GM23338 (cell line): ENCODE measurements at regions not wholly inside any gene's neighbourhood (a gene's known extent, or its start where the extent isn't known, plus 50 kb on each side); places are given as distances from the start of the nearest gene placed in this dataset.

Source experiments
- ATAC-seq: fragments of 200-7000 bp; cut with Tn5 transposase; 3 replicates; pipeline ENCODE4 v1.9.1; 2020
- DNase-seq: peaks from one replicate; pipeline ENCODE4 v3.0.0-alpha.2; 2015; ENCODE audit warnings: low spot score
- H2AFZ ChIP-seq: fragments of 200-600 bp; sonication (generic); 2 replicates; pipeline ENCODE4 v1.8.0; 2016; ENCODE audit warnings: antibody characterized with exemption, mild to moderate bottlenecking, moderate library complexity
- H3F3A ChIP-seq: fragments of 200-600 bp; sonication (generic); replicated peaks from 2 replicates; pipeline ENCODE4 v1.8.0; 2017; ENCODE audit warnings: antibody characterized with exemption, mixed run types, low read depth
- H3K27ac ChIP-seq: fragments of 200-600 bp; sonication (generic); 2 replicates; pipeline ENCODE4 v1.6.1; 2016; ENCODE audit warnings: low read depth
- H3K27me3 ChIP-seq: fragments of 200-600 bp; sonication (generic); 2 replicates; pipeline ENCODE4 v1.8.0; 2016; ENCODE audit warnings: mild to moderate bottlenecking, mixed run types, moderate library complexity; ENCODE audit not compliant: insufficient read depth
- H3K36me3 ChIP-seq: fragments of 200-600 bp; sonication (generic); 2 replicates; pipeline ENCODE4 v1.8.0; 2016; ENCODE audit warnings: mild to moderate bottlenecking; ENCODE audit not compliant: insufficient read depth
- H3K4me1 ChIP-seq: fragments of 200-600 bp; sonication (generic); 2 replicates; pipeline ENCODE4 v1.8.0; 2016; ENCODE audit warnings: mild to moderate bottlenecking, moderate library complexity; ENCODE audit not compliant: insufficient read depth
- H3K4me2 ChIP-seq: fragments of 200-600 bp; sonication (generic); 2 replicates; pipeline ENCODE4 v1.7.1; 2017; ENCODE audit warnings: mixed run types
- H3K4me3 ChIP-seq: fragments of 200-600 bp; sonication (generic); 2 replicates; pipeline ENCODE4 v1.6.1; 2016; ENCODE audit warnings: mixed run types
- H3K79me2 ChIP-seq: fragments of 200-600 bp; sonication (generic); replicated peaks from 2 replicates; pipeline ENCODE4 v1.8.0; 2017; ENCODE audit warnings: mild to moderate bottlenecking; ENCODE audit not compliant: insufficient read depth
- H3K9me2 ChIP-seq: fragments of 200-600 bp; sonication (generic); 2 replicates; pipeline ENCODE4 v1.8.0; 2017; ENCODE audit not compliant: insufficient read depth
- H4K20me1 ChIP-seq: fragments of 200-600 bp; sonication (generic); replicated peaks from 2 replicates; pipeline ENCODE4 v1.8.0; 2017; ENCODE audit warnings: mild to moderate bottlenecking; ENCODE audit not compliant: insufficient read depth
- H3K27ac Mint-ChIP-seq: 2 replicates; pipeline ENCODE4 v1.8.0; 2020; ENCODE audit warnings: inconsistent platforms, mild to moderate bottlenecking, moderate library complexity, mixed read lengths
- H3K27me3 Mint-ChIP-seq: 3 replicates; pipeline ENCODE4 v1.8.0; 2022; ENCODE audit warnings: low read depth, mild to moderate bottlenecking, moderate library complexity, mixed read lengths, inconsistent platforms; ENCODE audit not compliant: insufficient read depth, poor library complexity
- H3K36me3 Mint-ChIP-seq: 3 replicates; pipeline ENCODE4 v1.8.0; 2021; ENCODE audit warnings: low read depth, mild to moderate bottlenecking, inconsistent platforms, moderate library complexity, mixed read lengths
- H3K4me1 Mint-ChIP-seq: 3 replicates; pipeline ENCODE4 v1.8.0; 2020; ENCODE audit warnings: mild to moderate bottlenecking, inconsistent platforms, mixed read lengths
- H3K4me3 Mint-ChIP-seq: 3 replicates; pipeline ENCODE4 v1.8.0; 2021; ENCODE audit warnings: moderate library complexity, mild to moderate bottlenecking, inconsistent platforms, mixed read lengths
- H3K9me3 Mint-ChIP-seq: 3 replicates; pipeline ENCODE4 v1.8.0; 2020; ENCODE audit warnings: moderate library complexity, mild to moderate bottlenecking, inconsistent platforms, mixed read lengths
- CREB1 ChIP-seq: fragments of 250-450 bp; sonication (Bioruptor Pico); IDR thresholded peaks from 2 replicates; pipeline ENCODE4 v1.5.0; 2020; ENCODE audit warnings: low read depth, mild to moderate bottlenecking, moderate library complexity
- CTCF ChIP-seq, 2 experiments: fragments of 200-600 bp in 1 of 2; sonication (generic) in 1 of 2; conservative IDR thresholded peaks; 2 replicates each; pipeline versions ENCODE4 v1.5.1 to v1.6.1; 2016 to 2017; ENCODE audit warnings: antibody characterized with exemption in 2 of 2, low read depth in 2 of 2, mild to moderate bottlenecking in 2 of 2, moderate library complexity in 1 of 2
- ETS1 ChIP-seq: IDR thresholded peaks from 2 replicates; pipeline ENCODE4 v1.6.1; 2016; ENCODE audit warnings: antibody characterized with exemption
- EZH2 ChIP-seq: fragments of 200-600 bp; sonication (generic); IDR thresholded peaks from one replicate; pipeline ENCODE4 v1.8.0; 2017; ENCODE audit warnings: antibody characterized with exemption, mild to moderate bottlenecking, low read depth; ENCODE audit not compliant: unreplicated experiment
- EZH2phosphoT487 ChIP-seq: fragments of 200-600 bp; sonication (generic); IDR thresholded peaks from one replicate; pipeline ENCODE4 v1.8.1; 2018; ENCODE audit warnings: antibody characterized with exemption; ENCODE audit not compliant: unreplicated experiment
- NANOG ChIP-seq: IDR thresholded peaks from 2 replicates; pipeline ENCODE4 v1.6.1; 2016; ENCODE audit warnings: antibody characterized with exemption, borderline replicate concordance
- POLR2AphosphoS5 ChIP-seq: IDR thresholded peaks from 2 replicates; pipeline ENCODE4 v1.6.1; 2016; ENCODE audit warnings: antibody characterized with exemption, low read depth
- ZNF331 ChIP-seq: fragments of 250-450 bp; sonication (Bioruptor Pico); IDR thresholded peaks from 2 replicates; pipeline ENCODE4 v1.5.0; 2020; ENCODE audit warnings: low read depth, mild to moderate bottlenecking, moderate library complexity
- ZNF462 ChIP-seq: fragments of 250-450 bp; sonication (Bioruptor Pico); IDR thresholded peaks from 2 replicates; pipeline ENCODE4 v1.5.0; 2020; ENCODE audit warnings: mild to moderate bottlenecking, moderate library complexity

DNA sequence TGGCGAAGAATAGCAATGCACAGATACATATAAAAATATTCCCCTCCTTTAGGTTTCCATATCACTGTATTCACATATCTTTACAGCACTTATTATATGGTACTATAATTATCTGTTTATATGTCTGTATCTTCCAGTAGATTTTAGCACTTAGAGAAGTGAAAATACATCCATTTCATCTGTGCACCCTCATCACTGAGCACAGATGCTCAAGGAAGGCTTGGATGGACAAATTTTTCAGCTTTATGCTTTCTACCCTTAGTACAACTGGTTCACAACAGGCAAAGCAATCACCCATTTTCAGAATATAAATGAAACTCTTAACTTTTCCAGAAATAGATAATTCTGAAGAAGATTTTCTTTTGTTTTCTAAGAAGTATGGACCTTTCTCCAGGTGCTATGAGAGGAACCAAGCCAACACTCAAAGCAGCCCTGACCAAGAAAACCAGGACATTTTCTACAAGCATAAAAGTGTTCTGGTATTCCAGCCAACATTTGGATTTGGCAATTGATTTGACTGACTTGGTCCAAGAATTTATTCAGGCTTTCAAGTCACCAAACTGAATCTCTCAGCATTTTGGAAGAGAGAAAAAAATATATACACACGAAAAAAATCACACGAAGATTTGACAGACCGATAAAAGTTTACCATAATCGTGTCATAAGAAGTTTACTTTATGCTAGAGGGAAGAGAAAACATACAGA lies 170.2 kb upstream of the CD180 start:
- Histone ChIP-seq H3K9me2 (peaks cover 9% of the 10 kb centered on the region; the same call in 1 of the 2 replicates), H4K20me1 (no peaks in the 10 kb centered on the region), H3K4me1 (no peaks in the 10 kb centered on the region), H3K79me2 (no peaks in the 10 kb centered on the region), H3K4me2 (no peak overlapping the region), H3K4me3 (no peak overlapping the region), H3K27ac (no peak overlapping the region), H3K27me3 (no peaks in the 10 kb centered on the region), H2AFZ (no peak overlapping the region), H3F3A (no peaks in the 10 kb centered on the region), H3K36me3 (no peaks in the 10 kb centered on the region; the same call in 1 of the 2 replicates)
- Mint-ChIP-seq H3K36me3 (no peaks in the 10 kb centered on the region), H3K4me1 (peaks cover 4% of the 10 kb centered on the region; the same call in 2 of the 3 replicates), H3K27me3 (peaks cover 1% of the 10 kb centered on the region), H3K4me3 (no peak overlapping the region), H3K9me3 (no peaks in the 10 kb centered on the region), H3K27ac (no peak overlapping the region)
- ATAC-seq (no peak), DNase-seq (no peak)
- TF ChIP-seq ZNF331 (CRISPR knock-in tag) (no peak), CTCF (conservative IDR thresholded peaks at IDR 0.05; ENCODE audit: low read depth in 2 of 2) (no peak), EZH2 (no peak)

DNA sequence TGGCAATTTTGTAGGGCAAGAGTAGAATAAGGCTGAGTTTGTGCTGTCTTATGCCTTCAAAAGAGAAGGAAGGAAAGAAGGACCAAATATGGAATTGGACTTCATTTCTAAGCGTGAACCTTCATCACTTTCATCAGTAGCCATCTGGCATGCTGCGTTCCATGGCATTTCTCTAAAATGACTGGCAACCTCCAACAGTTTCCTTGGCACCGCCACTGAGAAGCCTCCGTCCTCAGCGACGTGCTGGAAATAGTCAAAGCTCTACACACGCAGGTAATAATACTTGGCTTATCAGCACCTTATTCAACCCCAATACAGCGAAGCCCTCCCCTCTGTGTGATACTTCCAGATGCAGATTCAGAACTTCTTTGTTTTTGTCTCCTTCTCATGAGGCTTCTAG lies 169.7 kb upstream of the CD180 start:
- Histone ChIP-seq H3K4me3 (no peak overlapping the region), H3K27ac (no peak overlapping the region), H4K20me1 (no peaks in the 10 kb centered on the region), H2AFZ (no peak overlapping the region), H3K9me2 (peaks cover 9% of the 10 kb centered on the region; the same call in 1 of the 2 replicates), H3F3A (no peaks in the 10 kb centered on the region), H3K36me3 (no peaks in the 10 kb centered on the region; the same call in 1 of the 2 replicates), H3K4me1 (no peaks in the 10 kb centered on the region), H3K4me2 (no peak overlapping the region), H3K27me3 (no peaks in the 10 kb centered on the region), H3K79me2 (no peaks in the 10 kb centered on the region)
- Mint-ChIP-seq H3K36me3 (no peaks in the 10 kb centered on the region), H3K4me3 (no peak overlapping the region), H3K9me3 (no peaks in the 10 kb centered on the region), H3K4me1 (peaks cover 4% of the 10 kb centered on the region; the same call in 2 of the 3 replicates), H3K27ac (no peak overlapping the region), H3K27me3 (peaks cover 1% of the 10 kb centered on the region)
- TF ChIP-seq CREB1 (CRISPR knock-in tag) (no peak), POLR2AphosphoS5 (no peak), ETS1 (no peak), ZNF331 (CRISPR knock-in tag) (no peak), CTCF (conservative IDR thresholded peaks at IDR 0.05; ENCODE audit: low read depth in 2 of 2) (no peak), EZH2phosphoT487 (no peak), ZNF462 (CRISPR knock-in tag) (no peak), NANOG (no peak), EZH2 (no peak)
- no peak for ATAC-seq
- DNase-seq: no peak
